Mucosa of stomach (tissue), 1 donor: ENCODE measurements at regions not wholly inside any gene's neighbourhood (a gene's known extent, or its start where the extent isn't known, plus 50 kb on each side); places are given as distances from the start of the nearest gene placed in this dataset.

Experiments
- H3K27me3 ChIP-seq: one replicate; pipeline ENCODE4 v1.7.0; 2013; ENCODE audit warnings: mild to moderate bottlenecking, low read length; ENCODE audit not compliant: control insufficient read depth, insufficient read depth
- H3K36me3 ChIP-seq: one replicate; pipeline ENCODE4 v1.7.0; 2013; ENCODE audit warnings: low read length; ENCODE audit not compliant: control insufficient read depth, insufficient read depth
- H3K4me1 ChIP-seq: one replicate; pipeline ENCODE4 v1.7.0; 2013; ENCODE audit warnings: mild to moderate bottlenecking, low read length; ENCODE audit not compliant: control insufficient read depth, insufficient read depth
- H3K4me3 ChIP-seq: one replicate; pipeline ENCODE4 v1.7.0; 2013; ENCODE audit warnings: low read length
- H3K9ac ChIP-seq: one replicate; pipeline ENCODE4 v1.7.0; 2013; ENCODE audit warnings: mild to moderate bottlenecking, low read length, moderate library complexity
- H3K9me3 ChIP-seq: one replicate; pipeline ENCODE4 v1.7.0; 2013; ENCODE audit warnings: mild to moderate bottlenecking, low read length, moderate library complexity; ENCODE audit not compliant: control insufficient read depth
- donor health status: Pancreatic carcinoma.

DNA sequence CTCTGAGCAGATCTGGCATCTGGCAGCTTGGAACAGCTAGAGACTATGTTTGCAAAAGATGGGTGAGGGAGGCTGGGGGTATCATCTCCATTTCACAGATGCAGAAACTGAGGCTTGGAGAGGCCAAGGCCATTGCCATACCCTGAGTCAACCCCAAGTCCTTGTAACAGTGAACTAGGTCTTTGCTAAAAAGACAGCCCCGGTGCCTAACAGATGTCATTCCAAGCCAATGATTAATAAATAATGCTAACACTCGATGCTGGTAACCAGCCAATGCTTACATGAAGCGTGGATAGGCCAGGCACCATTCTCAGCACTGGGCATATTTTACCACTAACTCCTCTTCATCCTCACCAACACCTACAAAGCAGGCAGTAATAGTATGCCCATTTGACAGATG, 164.0 kb downstream of the MN1 start:
- no peak overlapping the region for H3K4me3 ChIP-seq
- H3K27me3 ChIP-seq = peaks cover 8% of the 10 kb centered on the region
- H3K4me1 ChIP-seq = no peaks in the 10 kb centered on the region
- H3K9ac ChIP-seq = no peak overlapping the region
- no peaks in the 10 kb centered on the region for H3K36me3 ChIP-seq
- H3K9me3 ChIP-seq = no peaks in the 10 kb centered on the region

DNA sequence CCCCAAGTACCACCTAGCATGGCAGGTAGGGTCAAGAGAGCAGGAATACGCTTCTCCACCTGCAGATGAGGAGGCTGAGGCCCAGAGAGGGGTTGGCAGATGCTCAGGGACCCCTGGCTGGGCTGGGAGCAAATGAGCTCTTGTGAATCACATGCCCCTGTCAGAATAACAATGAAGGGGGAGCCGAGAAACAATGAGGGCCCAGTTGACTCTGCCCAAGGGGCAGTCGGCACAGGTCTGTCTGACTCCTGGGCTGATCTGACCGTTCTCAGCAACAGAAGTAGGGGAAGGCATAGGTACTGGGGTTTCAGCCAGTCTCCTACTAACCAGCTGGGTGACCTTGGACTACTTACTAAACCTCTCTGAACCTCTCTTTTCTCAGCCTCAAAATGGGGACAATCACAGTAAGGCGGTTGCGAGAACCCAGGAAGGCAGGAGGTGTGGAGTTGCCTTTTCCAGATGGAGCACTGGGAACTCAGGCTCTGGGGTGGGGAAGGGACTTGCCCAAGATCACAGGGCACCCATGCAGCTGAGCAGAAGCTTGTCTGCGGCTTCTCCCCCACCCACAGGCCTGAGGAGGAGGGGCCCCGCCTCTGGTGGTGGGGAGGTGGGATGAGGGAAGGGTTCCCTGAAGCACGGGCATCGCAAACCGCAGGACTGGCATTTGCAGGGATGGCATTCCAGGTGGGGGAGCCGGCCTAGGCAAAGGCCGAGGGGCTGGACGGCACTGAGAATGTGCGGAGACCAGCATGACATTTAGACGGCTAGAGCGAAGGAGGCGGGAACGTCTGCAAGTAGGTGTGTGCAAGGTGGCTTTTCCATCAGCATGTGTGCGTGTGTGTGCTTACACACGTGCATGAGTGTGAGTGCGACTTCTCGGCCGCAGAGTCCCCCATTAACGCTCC, 163.0 kb downstream of the MN1 start:
- Histone ChIP-seq H3K9ac (no peak overlapping the region), H3K9me3 (no peaks in the 10 kb centered on the region), H3K36me3 (no peaks in the 10 kb centered on the region), H3K27me3 (no peaks in the 10 kb centered on the region), H3K4me1 (no peaks in the 10 kb centered on the region), H3K4me3 (no peak overlapping the region)

DNA sequence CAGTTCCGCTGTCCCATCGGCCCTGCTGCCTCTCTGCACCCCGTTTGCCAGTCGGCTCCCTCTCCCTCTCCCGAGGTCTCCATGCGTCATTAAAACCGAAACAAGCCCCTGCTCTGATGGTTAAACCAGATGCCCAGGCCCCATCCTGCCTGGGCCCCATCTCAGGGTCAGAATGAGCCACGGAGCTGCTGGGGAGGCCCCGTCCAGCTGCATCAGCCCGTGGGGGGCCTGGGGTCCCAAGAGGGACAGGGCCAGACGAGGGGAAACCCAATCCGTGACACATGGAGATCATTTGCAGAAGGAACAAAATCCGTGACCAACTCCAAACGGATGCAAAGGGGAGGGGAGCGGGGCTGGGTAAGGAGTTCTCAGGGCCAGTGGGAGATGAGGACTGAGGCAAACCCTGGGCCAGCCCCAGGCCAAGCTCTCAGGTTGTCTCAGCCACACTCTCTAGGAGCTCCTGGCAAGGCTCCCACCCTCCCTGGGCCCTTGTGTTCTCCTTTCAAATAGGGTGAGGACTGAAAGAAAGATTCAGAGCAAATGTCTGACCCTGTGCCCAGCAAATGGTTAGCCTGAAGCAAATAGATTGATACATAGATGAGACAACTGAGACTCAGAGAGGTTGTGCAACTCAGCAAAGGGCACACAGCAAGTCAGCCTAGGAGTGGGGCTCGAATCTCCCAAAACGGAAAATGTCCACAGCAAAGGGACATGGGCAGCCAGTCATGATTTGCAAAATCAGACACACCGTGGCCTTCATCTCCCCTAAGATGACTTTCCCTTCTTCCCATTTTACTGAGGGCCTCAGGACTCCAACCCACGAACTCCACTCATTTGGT, 162.1 kb downstream of the MN1 start:
- no peak overlapping the region for H3K4me3 ChIP-seq
- H3K36me3 ChIP-seq = no peaks in the 10 kb centered on the region
- H3K9me3 ChIP-seq = no peaks in the 10 kb centered on the region
- H3K27me3 ChIP-seq = no peaks in the 10 kb centered on the region
- H3K4me1 ChIP-seq = no peaks in the 10 kb centered on the region
- no peak overlapping the region for H3K9ac ChIP-seq

DNA sequence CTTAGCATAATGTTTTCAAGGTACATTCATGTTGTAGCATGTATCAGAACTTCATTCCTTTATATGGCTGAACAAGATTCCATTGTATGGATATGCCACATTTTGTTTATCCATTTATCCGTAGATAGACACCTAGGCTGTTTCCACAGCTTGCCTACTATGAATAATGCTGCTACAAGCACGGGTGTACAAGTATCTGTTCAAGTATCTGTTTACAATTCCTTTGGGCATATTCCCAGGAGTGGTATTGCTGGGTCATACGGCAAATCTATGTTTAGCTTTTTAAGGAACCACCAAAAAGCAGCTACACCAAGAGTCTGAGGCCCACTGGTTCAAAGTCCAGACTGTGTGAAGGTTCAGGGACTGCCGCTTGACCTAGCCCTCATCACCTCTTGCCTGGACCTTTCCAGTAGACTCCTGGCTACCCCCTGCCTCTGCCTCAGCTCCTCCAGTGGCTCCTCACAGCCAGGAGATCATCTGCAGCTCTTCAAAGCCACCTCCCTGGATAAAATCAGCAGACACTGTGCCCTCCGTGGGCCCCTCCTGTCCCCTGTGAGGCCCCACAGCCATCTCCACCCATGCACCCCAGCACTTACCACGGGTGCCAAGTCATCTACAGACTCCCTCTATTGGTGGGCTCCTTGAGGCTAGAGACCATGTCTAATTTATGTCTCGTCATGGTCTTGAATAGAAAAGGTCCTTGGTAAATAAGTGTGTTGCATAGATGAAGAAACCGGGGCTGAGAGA, 160.3 kb downstream of the MN1 start:
- H3K9me3 ChIP-seq = no peaks in the 10 kb centered on the region
- H3K9ac ChIP-seq = no peak overlapping the region
- no peaks in the 10 kb centered on the region for H3K27me3 ChIP-seq
- no peaks in the 10 kb centered on the region for H3K4me1 ChIP-seq
- no peak overlapping the region for H3K4me3 ChIP-seq
- H3K36me3 ChIP-seq = no peaks in the 10 kb centered on the region

DNA sequence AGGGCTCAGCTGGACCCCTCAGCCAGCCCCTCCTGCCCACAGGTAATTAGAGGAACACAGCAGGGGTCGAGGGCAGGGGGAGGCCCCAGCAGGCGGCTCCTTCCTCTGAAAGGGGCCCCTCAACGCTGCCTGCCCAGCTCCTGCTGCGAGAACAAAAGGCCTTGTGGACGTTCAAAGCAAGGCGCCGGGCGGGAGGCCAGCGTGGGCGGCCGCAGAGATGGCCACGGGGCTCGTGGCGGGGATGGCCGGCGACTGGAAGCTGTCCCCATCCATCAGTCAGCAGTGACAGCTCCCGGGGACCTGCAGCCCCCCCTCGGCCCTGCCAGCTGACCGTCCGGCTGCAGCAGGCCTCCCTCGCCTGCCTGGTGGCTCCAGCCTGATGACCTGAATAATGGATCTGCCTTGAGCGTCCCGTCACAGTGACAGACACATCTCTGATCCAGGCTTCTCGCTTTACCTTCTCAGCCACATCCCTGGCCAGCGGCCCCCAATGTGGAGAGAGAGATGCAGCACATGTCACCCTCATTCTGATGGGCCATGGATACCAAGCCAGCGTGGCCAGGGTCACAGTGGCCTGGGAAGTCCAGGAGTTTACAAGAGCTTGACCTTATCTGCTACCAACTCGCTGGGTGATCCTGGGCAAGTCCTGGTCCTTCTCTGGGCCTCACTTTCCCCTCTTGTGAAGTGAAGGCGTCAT, 159.3 kb downstream of the MN1 start:
- Histone ChIP-seq H3K9me3 (no peaks in the 10 kb centered on the region), H3K4me3 (no peak overlapping the region), H3K36me3 (no peaks in the 10 kb centered on the region), H3K4me1 (no peaks in the 10 kb centered on the region), H3K9ac (no peak overlapping the region), H3K27me3 (no peaks in the 10 kb centered on the region)

DNA sequence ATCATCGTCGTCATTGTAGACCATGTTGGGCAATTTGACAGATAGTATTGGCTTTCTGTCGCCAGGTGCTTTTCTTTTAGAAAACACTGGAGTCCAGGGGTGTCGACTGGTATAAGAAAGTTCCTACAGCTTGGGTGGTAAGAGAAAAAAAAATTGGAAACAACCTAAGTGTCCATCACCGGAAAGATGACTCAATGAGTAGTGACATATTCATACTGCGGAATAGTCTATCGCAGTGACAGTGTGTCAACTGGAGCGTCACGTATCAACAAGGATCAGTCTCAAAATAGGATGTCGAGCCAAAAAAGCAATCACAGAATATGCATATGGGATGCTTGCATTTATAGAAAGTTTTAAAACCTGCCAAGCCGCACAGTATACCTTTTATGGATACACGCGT, 157.6 kb downstream of the MN1 start:
- Histone ChIP-seq H3K9ac (no peak overlapping the region), H3K27me3 (no peaks in the 10 kb centered on the region), H3K9me3 (no peaks in the 10 kb centered on the region), H3K36me3 (no peaks in the 10 kb centered on the region), H3K4me3 (no peak overlapping the region), H3K4me1 (no peaks in the 10 kb centered on the region)

DNA sequence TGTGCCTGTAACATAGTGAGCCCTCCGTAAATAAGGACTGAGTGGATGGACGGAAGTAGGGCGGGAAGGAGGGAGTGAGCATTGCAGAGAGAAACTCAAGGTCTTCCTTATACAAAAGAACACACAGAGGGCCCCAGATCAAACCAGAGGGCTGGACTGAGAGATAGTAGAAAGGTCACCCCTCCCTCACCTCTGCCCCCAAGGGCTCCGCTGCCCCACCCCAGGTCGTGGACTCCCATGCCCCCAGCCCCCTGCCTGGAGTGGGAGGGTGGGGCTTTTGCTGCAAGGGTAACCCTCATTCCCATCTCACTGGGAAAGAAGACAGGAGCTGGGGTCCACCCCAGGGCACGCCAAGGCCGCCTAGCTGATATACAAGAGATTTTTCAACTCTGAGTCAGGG, 157.0 kb downstream of the MN1 start:
- H3K9ac ChIP-seq = no peak overlapping the region
- H3K9me3 ChIP-seq = no peaks in the 10 kb centered on the region
- H3K4me3 ChIP-seq = no peak overlapping the region
- H3K36me3 ChIP-seq = no peaks in the 10 kb centered on the region
- no peaks in the 10 kb centered on the region for H3K27me3 ChIP-seq
- no peaks in the 10 kb centered on the region for H3K4me1 ChIP-seq

DNA sequence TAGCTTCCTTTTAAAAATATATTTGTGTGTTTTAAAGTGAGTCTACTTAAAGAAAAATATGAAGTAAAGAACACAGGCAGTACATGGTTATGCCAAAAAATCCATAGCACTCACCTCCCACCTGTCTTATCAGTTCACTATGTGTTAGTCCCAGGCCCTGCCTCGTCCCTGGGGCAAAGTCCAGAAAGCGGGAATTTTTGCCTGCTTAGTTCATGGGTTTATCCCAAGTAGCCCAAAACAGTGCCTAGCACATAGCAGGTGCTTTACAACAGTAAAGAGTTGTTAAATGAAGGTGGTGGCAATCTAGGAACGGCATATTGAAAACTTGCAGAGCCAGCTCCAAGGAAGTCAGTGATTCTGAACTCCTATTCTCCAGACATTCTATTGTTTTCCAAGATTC, 154.0 kb downstream of the MN1 start:
- Histone ChIP-seq H3K27me3 (no peaks in the 10 kb centered on the region), H3K9ac (no peak overlapping the region), H3K36me3 (no peaks in the 10 kb centered on the region), H3K9me3 (no peaks in the 10 kb centered on the region), H3K4me1 (no peaks in the 10 kb centered on the region), H3K4me3 (no peak overlapping the region)

DNA sequence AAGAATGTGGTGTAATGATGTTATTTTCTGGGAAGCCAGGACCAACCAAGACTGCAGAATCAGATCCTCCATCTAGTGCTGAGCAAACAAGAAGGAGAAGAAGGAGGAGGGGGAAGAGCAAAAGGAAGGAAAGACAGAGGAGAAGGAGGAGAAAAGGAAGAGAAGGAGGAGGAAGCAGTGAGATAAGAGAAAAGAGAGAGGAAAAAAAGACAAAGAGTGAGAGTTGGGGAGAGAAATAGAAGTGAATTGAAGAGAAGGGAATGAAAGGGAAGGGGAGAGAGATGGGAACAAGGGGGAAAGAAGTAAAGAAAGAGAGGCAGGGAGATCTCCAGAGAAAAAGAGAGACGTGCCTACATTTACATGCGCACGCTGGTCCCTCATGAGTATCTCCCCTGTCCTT, 153.5 kb downstream of the MN1 start:
- H3K4me3 ChIP-seq = no peak overlapping the region
- H3K4me1 ChIP-seq = no peaks in the 10 kb centered on the region
- no peaks in the 10 kb centered on the region for H3K36me3 ChIP-seq
- no peaks in the 10 kb centered on the region for H3K27me3 ChIP-seq
- no peaks in the 10 kb centered on the region for H3K9me3 ChIP-seq
- H3K9ac ChIP-seq = no peak overlapping the region

DNA sequence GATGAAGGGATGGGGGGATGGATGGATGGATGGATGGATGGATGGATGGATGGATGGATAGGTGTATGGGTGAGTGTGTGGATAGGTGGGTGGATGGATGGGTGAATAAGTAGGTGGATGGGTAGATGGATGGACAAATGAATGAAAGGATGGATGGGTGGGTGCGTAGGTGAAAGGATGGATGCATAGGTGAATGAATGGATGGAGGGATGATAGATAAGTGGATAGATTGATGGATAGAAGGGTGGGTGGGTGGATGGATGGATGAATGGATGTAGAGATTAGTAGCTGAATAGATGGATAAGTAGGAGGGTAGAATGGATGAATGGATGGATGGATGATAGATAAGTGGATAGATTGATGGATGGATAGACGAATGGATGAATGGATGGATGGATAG, 152.7 kb downstream of the MN1 start:
- no peaks in the 10 kb centered on the region for H3K27me3 ChIP-seq
- no peaks in the 10 kb centered on the region for H3K36me3 ChIP-seq

DNA sequence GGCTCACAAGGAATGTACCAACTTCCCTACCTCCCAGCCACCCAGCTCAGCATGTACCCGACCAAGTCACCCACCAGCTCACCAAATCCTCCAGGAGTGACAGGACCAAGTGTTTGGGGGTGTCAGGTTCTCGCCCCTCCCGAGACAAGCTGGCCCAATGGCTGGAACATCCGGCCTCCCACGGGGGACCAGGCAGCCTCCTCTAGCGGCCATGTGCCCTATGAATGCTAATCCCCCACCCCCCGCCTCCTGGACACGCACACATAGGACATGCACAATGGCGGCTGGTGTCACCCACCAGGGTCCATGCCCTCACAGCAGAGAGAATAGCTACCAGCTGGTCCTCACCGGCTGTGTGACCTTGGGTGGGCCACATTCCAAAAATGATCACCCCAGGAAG, 151.0 kb downstream of the MN1 start:
- H3K9me3 ChIP-seq = no peaks in the 10 kb centered on the region
- H3K27me3 ChIP-seq = no peaks in the 10 kb centered on the region
- no peak overlapping the region for H3K9ac ChIP-seq
- H3K36me3 ChIP-seq = no peaks in the 10 kb centered on the region
- H3K4me3 ChIP-seq = no peak overlapping the region
- H3K4me1 ChIP-seq = peaks cover 8% of the 10 kb centered on the region

More for the DNA sequence above, 152.7 kb downstream of the MN1 start:
- Histone ChIP-seq H3K4me1 (no peaks in the 10 kb centered on the region), H3K4me3 (no peak overlapping the region), H3K9ac (no peak overlapping the region), H3K9me3 (no peaks in the 10 kb centered on the region)
